HG02981 (cell line): ENCODE measurements at regions not wholly inside any gene's neighbourhood (a gene's known extent, or its start where the extent isn't known, plus 50 kb on each side); places are given as distances from the start of the nearest gene placed in this dataset.

Source experiments
- ATAC-seq: cut with Tn5 transposase; IDR thresholded peaks from one replicate; pipeline ENCODE4 v1.9.1; 2021; ENCODE audit warnings: mild to moderate bottlenecking, moderate library complexity; ENCODE audit not compliant: unreplicated experiment

DNA sequence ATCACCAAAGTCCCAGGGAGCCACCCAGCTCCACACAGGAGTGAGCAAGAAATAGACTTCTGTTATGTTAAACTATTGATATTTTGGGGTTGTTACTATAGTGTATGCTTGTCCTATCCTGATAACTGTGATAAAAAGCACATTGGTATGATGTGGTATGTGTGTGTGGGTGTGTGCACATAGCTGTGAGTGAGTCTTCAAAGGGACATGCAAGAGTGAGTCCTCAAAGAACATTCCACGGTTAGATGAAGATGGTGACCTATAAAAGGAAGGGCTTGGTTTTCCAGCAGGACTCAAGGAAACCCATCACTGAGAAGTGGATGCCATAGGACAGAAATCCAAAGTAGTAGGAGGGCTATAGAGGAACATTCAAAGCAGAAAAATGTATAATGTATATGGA is 342.9 kb downstream of the TSN start:
- no peak for ATAC-seq

DNA sequence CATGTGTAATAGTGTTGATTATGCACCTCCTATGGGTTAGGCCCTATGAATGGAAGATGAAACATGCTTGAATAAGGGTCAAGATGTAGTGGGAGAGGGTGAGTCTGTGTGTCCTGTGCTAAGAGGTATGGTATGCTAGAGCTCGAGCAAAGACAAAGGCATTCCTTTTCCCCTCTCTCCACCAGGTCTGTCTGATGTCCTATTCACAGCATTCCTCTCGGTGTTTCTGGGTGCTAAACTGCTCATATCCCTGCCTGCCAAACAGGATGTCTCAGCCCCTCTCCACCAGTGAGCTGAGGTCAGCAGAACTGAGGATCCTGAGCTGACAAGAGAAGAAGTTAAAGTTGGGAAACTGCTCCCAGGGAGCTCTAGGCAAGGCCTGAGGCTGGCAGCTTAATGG is 344.9 kb downstream of the TSN start:
- ATAC-seq: no peak

DNA sequence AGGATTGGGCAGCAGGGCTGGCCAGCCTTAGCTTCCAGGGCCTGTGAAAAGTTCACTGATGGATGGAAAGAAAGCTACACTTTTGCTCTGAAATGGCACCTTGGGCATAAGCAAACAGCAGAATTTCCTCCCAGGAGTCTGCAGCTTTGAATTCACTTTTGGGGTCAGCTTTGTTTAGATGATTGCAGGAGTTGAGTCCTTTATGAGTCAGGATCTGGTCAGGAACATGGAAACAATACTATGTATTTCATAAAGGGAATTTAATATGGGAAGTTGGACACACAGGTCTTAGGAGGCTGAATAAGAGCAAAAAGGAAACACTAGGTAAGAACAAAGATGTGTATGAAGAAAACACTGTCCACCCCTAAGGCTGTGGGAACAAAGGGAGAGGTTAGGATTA is 345.3 kb downstream of the TSN start:
- ATAC-seq: no peak

DNA sequence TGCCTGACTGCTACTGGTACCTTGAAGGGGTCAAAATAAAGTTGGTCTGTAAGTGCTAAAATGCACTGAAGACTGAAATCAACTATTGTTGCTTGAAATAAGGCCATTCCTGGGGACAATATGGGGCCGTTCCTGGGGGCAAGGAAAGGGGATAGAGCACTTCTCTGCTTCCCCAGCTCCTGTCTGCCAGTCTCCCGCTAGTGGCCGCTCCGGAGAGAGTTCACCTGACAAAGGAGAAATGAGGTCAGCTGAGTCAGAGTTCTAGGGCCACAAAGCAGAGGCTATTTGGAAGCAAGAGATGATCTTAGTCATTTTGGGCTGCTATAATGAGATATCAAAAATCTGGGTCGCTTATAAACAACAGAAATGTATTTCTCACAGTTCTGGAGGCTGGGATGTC is 345.9 kb downstream of the TSN start:
- ATAC-seq: no peak

DNA sequence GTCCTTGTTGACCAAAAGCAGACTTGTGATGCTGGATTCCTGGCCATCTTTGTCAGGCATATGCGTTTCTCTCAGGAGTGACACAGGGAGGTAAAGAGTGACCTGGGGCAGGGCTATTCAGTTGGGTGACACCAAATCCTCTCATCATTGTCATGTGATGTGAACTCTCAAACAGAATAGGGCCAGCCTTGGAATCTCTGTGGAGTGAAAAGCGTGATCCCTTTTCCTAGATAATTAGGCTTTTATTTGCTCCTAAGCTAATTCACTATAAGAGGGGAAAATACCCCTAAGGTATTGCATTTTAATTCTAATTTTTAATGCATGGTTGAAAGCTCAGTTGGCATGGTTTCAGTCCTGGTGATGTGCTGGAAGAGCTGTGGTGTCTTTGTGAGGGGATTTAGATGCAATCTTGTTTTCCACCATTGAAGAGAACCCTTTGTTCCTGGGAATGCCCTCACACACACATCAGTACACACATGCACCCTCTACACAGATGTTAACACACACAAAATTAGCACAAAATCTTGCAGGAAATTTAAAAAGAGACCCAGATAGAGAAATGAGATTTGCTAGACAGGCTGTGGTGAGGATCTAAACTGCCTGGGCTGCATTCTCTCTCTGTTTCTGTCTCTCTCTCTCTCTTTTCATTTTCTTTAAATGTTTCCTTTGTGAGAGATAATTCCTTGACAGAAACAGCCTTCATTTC is 349.9 kb downstream of the TSN start:
- ATAC-seq: no peak

DNA sequence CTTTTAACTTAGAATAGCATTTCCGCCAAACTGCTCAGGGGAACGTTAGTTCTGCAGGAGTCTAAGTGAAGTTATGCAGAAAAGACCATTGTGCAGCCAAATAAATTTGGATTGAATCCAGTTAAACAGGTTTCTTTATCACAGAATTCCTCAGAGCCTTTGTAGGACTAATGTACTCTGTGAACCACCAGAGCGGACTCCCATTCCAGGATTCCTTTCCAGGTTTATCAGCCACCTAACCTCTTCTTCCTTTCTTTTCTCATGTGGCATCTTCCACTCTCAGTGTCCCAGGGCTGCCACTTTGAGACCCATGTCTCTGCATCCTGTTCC is 350.4 kb downstream of the TSN start:
- no peak for ATAC-seq

DNA sequence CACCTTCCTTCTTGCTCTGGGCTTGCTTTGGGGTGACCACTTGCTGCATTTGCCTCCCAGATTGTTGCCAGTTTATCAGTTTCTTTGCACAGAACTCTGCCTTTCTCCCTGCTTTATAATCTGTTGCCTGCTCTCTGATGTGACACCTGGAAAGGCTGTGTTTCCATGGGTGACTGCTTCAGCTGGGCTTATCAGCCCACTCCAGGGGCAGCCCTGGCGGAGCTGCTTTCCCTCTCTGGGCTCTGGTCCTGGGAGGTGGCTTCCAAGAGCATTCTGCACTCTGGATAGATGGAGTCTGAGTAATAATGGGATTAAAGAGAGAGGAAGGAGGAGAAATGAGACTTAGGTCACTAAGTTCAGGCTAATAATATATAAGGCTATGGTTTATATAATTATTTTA is 352.7 kb downstream of the TSN start:
- no peak for ATAC-seq

DNA sequence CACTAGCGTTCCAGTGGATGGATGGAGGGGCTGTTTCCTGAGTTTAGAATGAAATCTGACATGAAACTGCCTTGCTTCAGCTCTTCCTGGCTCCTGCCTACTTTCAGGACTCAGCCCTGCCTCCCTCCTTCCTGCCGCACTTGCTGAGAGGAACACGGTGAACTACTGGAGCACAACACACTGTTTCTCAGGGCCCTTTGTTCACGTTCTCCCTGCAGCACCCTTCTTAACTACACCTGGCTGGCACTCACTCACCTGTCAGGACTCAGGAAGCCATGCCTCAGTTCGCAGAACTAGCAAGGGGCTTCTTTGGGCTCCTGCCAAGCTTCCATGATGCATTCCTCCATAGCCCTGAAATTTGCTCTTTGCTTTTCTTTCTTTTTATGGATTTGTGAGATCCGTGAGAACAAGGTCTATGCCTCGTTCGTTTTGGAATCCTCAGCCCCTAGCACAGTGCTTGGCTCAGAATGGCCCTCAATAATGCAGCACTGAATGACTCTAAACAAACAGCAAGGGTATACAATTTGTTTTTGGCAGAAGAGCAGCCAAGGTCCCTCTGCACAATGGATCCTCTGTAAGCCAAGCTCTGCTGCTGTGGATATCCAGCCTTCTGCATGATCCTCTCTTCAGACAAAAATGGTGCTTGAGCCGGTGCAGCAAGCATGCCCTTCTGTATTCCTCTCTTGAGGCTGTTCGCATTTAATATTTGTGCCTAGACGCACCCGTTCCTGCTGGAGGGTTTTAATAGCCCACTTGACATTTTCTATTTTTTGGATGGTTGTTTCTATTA is 357.0 kb downstream of the TSN start:
- ATAC-seq: no peak

DNA sequence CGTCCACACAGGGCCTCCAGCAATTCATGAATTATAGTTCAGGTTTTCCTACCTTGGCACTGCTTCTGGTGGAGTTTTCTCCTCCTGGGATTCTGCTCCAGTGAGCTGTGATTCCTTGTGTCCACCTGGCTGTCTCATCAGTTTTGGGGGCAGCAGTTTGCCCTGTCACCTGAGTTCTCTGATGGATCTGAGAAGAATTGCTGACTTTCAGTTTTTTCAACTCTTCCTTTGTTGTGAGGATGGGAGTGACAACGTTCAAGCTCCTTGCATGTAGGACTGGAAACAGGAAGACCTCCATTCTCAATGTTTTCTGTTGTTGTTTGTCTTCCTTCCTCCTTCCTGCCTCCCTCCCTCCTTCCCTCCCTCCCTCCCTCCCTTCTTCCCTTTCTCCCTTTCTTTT is 359.0 kb downstream of the TSN start:
- ATAC-seq: no peak

DNA sequence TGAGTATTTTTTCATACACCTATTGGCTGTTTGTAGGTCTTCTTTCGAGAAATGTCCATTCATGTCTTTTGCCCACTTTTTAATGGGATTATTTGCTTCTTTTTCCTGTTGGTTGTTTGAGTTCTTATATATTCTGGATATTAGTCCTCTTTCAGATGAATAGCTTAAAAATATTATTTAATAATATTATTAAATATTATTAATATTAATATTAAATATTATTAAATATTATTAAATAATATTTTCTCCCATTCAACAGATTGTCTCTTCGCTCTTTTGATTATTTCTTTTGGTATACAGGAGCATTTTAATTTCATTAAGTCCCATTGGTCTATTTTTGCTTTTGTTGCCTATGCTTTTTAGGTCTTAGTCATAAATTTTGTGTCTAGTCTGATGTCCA is 361.9 kb downstream of the TSN start:
- ATAC-seq: no peak

DNA sequence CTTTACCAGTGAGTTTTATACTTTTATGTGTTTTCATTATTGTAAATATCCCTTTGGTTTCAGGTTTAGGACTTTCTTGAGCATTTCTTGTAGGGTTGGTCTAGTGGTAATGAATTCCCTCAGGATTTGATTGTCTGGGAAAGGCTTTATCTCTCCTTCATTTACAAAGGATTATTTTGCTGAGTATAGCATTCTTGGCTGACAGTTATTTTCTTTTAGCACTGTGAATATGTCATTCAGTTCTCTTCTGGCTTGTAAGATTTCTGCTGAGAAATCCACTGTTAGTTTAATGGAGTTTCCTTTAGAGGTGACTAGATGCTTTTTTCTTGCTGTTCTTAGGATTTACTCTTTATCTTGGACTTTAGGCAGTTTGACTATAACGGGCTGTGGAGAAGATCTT is 373.9 kb downstream of the TSN start:
- no peak for ATAC-seq

DNA sequence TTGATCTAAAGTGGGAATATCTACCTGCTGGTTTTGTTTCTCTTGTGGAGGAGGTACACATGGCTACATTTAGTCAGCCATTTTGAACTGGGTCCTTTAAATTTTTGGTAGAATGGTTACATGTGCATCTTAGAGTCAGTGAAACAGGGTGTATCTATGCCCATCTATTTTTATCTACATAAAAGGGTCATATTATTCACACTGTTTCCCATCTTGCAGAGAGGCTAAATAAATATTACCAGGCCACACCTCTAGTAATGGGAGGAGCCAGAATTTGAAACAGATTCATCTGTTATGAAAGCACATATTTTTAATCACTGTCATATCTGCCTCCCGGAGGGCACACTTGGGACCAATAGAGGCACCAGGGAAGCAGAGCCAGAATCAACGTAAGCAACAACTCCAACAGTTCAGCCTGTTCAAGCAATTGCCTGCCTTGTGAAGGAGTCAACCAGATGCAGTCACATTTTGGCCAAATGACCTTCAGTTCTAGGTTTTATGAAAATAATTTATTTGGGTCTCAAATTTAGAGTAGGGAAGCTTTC is 376.8 kb downstream of the TSN start:
- no peak for ATAC-seq

DNA sequence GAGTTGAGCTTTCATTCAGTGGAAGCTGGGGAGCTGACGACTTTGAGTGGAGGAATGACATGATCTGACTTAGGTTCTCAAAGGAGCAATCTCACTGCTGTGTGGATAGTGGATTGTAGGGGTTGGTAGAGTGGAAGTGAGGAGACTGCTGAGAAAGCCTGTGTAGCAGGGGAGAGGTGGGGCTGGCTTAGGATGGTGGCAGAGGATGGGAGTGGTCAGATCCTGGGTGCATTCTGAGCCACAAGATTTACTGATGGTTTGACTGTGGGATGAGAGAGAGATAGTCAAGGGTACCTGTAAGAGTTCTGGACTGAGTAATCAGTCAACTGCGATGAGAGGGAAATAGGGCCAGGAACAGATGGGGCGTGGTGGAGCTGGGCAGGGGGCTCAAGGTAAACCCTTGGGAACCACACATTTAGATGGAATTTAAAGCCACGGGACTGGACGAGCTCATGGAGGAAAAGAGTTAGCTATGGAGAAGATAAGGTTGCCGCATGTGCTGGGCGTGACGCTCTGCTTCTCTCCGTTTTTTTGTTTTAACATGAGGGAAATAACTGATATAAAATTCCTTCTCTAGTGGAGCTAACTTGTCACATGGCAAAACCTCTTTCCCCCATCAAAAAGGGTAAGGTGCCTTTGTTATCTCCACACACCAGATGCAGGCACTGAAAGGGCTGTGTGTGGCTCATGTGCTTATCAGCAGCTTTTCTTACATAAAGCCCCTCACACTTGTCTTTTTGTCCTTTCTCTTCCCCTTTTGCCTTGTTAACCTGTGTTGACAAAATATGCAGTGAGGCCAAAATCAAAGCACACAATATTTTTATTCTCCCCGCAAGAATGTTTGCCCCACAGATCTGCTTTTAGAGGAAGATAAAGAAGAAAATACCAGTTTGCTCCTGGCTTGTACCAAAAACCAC is 379.8 kb downstream of the TSN start:
- ATAC-seq: no peak

DNA sequence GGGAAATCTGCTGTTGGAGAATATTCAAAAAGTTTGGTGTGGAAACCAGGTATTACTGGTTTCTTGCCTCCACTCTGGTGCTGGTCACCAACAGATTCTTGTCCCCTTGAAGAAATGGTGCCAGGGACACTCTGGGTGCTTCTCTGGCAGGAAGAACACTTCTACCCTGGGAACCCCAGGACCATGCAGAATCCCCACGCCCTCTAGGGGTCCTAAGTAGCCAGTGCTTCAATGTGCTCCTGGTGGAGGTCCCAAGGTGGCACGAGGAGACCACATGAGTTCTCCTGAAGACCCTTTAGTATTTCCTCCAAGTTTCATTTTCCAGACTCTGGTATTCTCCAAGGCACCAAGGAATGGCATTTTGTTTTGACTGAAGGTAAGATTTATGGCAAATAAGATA is 380.6 kb downstream of the TSN start:
- no peak for ATAC-seq

DNA sequence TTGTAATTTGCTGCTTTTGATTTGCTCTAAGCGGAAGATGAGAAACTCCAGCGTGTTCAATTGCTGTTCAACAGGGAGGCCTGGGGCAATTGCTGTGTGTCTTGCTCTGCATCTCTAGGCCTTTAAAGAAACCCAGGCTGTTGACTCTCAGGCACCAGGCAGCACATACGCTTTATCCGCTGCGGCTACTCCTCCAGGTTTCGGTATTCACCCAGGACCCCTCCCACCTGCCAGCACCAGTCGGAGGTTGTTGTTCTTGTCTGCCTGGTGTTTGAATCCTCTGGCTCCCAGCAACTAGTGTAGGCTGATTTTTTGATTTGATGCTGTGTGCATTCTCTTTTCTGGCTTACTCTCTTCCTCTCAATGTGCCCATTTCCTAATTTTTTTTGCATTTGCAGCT is 383.1 kb downstream of the TSN start:
- no peak for ATAC-seq

DNA sequence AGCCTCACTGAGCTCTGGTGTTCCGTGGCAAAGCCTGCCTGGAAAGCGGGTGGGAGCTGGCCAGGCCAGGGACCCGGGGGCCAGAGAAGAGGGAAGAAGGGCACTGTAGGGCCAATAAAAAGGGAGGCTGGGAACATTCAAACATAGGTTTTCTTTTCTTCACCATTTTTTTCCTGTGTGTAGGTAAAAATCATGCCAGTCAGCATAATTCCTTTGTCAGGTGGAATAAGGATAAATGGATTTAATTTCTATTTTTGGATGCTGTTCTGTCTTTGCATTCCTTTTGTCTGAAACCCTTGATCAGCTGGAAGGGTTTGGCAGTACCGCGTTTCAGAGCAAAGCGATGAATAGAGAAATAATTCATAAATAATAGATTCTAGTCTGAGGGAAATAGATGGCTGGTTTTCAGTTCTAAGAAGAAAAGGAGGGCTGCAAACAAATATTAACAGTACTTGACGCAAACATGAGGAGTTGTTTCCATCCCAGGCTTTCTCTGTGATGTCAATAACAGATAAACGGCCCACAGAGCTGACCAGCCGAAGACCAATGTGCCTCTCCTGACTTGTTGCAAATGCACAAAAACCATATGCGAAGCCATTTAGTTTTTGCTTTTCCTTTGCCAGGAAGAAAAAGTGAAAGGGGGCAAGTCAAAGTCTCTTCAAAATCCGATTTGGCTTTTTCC is 384.4 kb downstream of the TSN start:
- no peak for ATAC-seq

DNA sequence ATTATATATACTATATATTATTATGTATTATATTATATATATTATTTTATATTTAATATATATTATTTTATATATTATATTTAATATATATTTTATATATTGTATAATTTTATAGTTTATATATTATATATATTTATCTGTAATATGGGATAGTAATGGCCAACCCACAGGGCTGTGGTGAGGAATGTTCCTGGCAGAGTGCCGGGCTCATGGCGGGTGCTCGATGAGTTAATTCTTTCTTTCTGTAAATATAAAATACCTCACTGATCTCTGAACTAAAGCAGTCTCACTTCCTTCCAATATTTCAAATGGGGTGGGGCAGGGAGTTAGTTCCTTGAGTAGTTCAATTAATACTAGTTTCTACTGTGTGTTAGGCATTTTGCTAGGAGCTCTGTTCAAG is 389.4 kb downstream of the TSN start:
- no peak for ATAC-seq

DNA sequence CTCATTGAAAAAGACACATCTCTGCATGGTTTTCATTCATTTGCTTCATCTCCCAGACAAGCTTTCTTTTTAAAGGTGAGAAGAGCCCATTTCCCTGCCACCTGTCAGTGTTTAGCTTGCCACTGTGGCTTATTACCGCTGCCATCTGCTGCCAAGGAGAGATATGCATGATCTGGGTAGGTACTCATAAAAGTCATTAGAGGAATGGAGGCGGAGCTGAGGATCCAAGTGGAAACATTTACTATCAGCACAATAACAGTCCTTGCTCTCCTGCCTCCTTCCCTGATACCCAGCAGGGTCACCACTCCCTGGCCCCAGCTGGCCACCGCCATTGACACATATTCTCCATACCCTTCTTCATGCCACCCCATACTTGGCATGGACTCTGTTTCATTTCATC is 390.4 kb downstream of the TSN start:
- no peak for ATAC-seq

DNA sequence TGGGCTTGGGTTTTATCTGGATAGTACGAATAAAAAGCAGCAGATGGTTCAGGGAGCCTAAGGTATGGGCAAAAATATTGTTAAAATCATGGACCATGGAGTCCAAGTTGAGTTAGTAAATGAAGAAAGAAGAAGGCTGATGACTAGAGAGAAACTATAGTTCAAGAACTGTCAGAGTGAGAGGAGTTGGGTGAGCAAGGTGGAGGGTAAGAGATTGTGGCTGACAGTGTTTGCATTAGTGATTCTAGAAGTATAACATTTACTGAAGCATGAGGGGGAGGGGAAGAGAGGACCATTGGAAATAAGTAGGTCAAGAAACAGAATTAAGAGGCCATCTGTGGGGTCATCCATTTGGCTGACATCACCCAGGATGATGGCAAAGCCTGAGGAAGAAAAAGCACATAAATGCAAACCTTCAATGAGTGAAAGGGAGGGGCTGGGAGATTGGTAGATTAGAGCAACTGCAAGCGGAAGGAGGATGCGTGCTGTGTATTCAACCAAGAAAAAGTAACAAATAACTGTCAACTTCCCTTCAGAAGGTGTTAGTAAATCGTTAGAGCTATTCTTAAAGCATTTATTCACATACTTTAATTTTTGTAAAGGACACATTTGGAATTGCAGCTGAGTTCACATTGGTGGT is 392.8 kb downstream of the TSN start:
- ATAC-seq: peak; percentile 51

DNA sequence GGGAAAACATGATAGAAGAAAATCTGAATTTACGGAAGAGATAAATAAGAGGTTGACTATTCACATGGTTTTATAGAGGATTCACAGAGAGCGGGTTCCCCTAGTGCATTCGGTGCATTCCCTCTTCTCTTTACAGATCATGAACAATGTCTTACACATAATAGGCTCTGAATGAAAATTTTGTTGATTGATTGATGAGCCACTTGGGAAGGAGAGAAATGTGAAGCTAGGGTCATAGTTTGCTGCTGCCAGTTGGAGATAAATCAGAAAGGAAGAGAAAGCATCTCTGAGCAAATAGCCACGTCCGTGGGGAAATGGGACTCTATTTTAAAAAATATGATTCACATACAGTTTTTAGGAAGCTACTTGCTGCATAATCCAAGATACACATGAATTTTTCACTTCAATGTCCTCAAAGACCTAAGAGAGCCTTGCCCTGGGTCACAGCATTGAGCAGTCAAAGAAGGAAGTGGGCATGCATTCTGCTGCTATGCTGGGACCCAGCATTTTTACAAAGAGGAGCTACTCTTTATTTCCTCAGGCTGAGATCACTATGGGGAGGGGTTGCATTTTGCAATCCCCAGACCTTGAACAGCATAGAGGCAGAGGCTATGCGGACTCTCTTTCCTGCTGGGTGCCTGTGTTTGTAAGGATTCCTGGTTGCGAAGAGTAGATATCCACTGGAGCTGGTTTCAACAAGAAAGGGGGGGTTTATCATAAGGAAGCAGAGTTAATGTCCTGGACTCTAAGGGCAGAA is 395.3 kb downstream of the TSN start:
- no peak for ATAC-seq
